ENCODE measurements at regions not wholly inside any gene's neighbourhood (a gene's known extent, or its start where the extent isn't known, plus 50 kb on each side); places are given as distances from the start of the nearest gene placed in this dataset.

GRCh38 chr13:82634946-82635345 lies 1247.3 kb downstream of the SLITRK1 start:
- no peaks in the 10 kb centered on the region for H3K9me3 ChIP-seq (ENCODE audit: control insufficient read depth in 2 of 2, insufficient read depth in 1 of 2, low read length in 1 of 2)
- H3K27me3 ChIP-seq (ENCODE audit: control insufficient read depth in 2 of 2, insufficient read depth in 1 of 2, low read length in 1 of 2), result no peaks in the 10 kb centered on the region
- no peaks in the 10 kb centered on the region for H3K4me1 ChIP-seq (ENCODE audit: control insufficient read depth in 2 of 2, insufficient read depth in 2 of 2, low read length in 2 of 2)
- no peak overlapping the region for H3K4me3 ChIP-seq (ENCODE audit: low read length in 2 of 2)
- DNase-seq (ENCODE audit: low read depth in 6 of 9, low spot score in 9 of 9), result no peak
- no peaks in the 10 kb centered on the region for H3K36me3 ChIP-seq (ENCODE audit: control insufficient read depth in 2 of 2, insufficient read depth in 2 of 2, low read length in 1 of 2)
- no peak overlapping the region for H3K27ac ChIP-seq (ENCODE audit: low read depth in 1 of 2, low read length in 1 of 2)
- WGBS, result 86% methylated on average over 2 of the region's 2 CpGs

DNA sequence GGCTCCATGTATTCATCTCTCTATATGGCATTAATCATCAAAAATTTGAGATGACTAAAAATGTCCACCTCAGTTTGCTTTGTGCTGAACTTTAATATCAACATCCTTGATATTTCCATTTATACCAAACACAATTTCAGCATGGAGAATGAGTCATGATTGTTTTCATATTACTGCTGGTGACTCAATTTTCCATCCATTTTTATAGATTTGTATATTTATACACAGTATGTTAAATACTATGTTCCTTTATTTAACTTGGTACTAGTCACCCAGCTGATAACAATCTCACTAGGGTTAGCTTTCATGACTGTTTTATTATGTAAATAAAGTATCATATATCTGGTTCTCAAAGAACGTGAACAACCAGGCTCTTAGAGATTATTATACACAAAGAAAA lies 1255.1 kb downstream of the SLITRK1 start:
- Histone ChIP-seq H3K9me3 (ENCODE audit: control insufficient read depth in 2 of 2, insufficient read depth in 1 of 2, low read length in 1 of 2) (no peaks in the 10 kb centered on the region), H3K27ac (ENCODE audit: low read depth in 1 of 2, low read length in 1 of 2) (no peak overlapping the region), H3K4me1 (ENCODE audit: control insufficient read depth in 2 of 2, insufficient read depth in 2 of 2, low read length in 2 of 2) (no peaks in the 10 kb centered on the region), H3K27me3 (ENCODE audit: control insufficient read depth in 2 of 2, insufficient read depth in 1 of 2, low read length in 1 of 2) (no peaks in the 10 kb centered on the region), H3K4me3 (ENCODE audit: low read length in 2 of 2) (no peak overlapping the region), H3K36me3 (ENCODE audit: control insufficient read depth in 2 of 2, insufficient read depth in 2 of 2, low read length in 1 of 2) (no peaks in the 10 kb centered on the region)
- WGBS, result 86% methylated on average over 1 of the region's 1 CpG
- no peak for DNase-seq (ENCODE audit: low read depth in 6 of 9, low spot score in 9 of 9)

GRCh38 chr13:82625717-82626116 lies 1256.6 kb downstream of the SLITRK1 start:
- Histone ChIP-seq H3K4me1 (ENCODE audit: control insufficient read depth in 2 of 2, insufficient read depth in 2 of 2, low read length in 2 of 2) (no peaks in the 10 kb centered on the region), H3K27ac (ENCODE audit: low read depth in 1 of 2, low read length in 1 of 2) (no peak overlapping the region), H3K36me3 (ENCODE audit: control insufficient read depth in 2 of 2, insufficient read depth in 2 of 2, low read length in 1 of 2) (no peaks in the 10 kb centered on the region), H3K4me3 (ENCODE audit: low read length in 2 of 2) (no peak overlapping the region), H3K27me3 (ENCODE audit: control insufficient read depth in 2 of 2, insufficient read depth in 1 of 2, low read length in 1 of 2) (no peaks in the 10 kb centered on the region), H3K9me3 (ENCODE audit: control insufficient read depth in 2 of 2, insufficient read depth in 1 of 2, low read length in 1 of 2) (no peaks in the 10 kb centered on the region)
- WGBS, result 86% methylated on average over 3 of the region's 3 CpGs
- no peak for DNase-seq (ENCODE audit: low read depth in 6 of 9, low spot score in 9 of 9)

DNA sequence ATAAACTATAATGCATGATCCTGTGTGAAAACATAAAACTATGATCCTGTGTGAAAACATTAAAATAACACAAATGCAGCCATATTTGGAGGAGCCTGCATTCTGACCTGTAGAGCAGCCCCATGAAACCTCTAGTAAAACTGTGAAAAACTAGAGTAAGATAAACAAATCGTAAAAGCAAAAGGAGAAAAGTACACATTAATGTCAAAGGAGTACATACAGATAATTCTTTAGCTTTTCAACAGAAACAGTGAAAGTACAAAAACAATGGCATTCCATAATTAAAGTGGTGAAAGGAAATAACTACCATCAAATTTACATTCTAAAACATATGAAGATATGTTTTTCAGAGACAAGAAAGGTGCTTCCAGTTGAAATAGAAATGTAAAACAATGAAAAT lies 1267.2 kb downstream of the SLITRK1 start:
- no peaks in the 10 kb centered on the region for H3K36me3 ChIP-seq (ENCODE audit: control insufficient read depth in 2 of 2, insufficient read depth in 2 of 2, low read length in 1 of 2)
- H3K27ac ChIP-seq (ENCODE audit: low read depth in 1 of 2, low read length in 1 of 2), result no peak overlapping the region
- H3K27me3 ChIP-seq (ENCODE audit: control insufficient read depth in 2 of 2, insufficient read depth in 1 of 2, low read length in 1 of 2), result no peaks in the 10 kb centered on the region
- H3K4me1 ChIP-seq (ENCODE audit: control insufficient read depth in 2 of 2, insufficient read depth in 2 of 2, low read length in 2 of 2), result no peaks in the 10 kb centered on the region
- DNase-seq (ENCODE audit: low read depth in 6 of 9, low spot score in 9 of 9), result no peak
- no peak overlapping the region for H3K4me3 ChIP-seq (ENCODE audit: low read length in 2 of 2)
- WGBS, result 95% methylated on average over 1 of the region's 1 CpG
- H3K9me3 ChIP-seq (ENCODE audit: control insufficient read depth in 2 of 2, insufficient read depth in 1 of 2, low read length in 1 of 2), result no peaks in the 10 kb centered on the region

DNA sequence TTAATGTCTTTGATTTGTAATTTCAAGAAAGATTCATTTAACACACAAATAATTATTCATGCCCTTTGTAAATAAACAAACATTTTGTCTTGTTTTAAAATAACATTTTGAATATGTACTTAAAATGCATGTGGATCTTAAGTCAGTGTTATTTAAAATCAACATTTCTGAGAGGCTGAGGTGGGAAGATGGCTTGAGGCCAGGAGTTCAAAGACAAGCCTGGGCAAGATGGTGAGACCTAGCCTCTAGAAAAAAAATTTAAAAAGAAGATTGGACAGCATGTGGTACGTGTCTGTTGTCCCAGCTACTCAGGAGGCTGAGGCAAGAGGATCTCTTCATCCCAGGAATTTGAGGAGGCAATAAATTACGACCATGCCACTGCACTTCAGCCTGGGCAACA lies 1268.2 kb downstream of the SLITRK1 start:
- 83% methylated on average over 2 of the region's 2 CpGs for WGBS
- Histone ChIP-seq H3K4me3 (ENCODE audit: low read length in 2 of 2) (no peak overlapping the region), H3K27ac (ENCODE audit: low read depth in 1 of 2, low read length in 1 of 2) (no peak overlapping the region)

GRCh38 chr13:82606008-82606407 lies 1276.3 kb downstream of the SLITRK1 start:
- Histone ChIP-seq H3K4me3 (ENCODE audit: low read length in 2 of 2) (no peak overlapping the region), H3K27ac (ENCODE audit: low read depth in 1 of 2, low read length in 1 of 2) (no peak overlapping the region), H3K4me1 (ENCODE audit: control insufficient read depth in 2 of 2, insufficient read depth in 2 of 2, low read length in 2 of 2) (no peaks in the 10 kb centered on the region), H3K9me3 (ENCODE audit: control insufficient read depth in 2 of 2, insufficient read depth in 1 of 2, low read length in 1 of 2) (peaks cover 0 to 3% of the 10 kb centered on the region in 2 donors), H3K27me3 (ENCODE audit: control insufficient read depth in 2 of 2, insufficient read depth in 1 of 2, low read length in 1 of 2) (no peaks in the 10 kb centered on the region), H3K36me3 (ENCODE audit: control insufficient read depth in 2 of 2, insufficient read depth in 2 of 2, low read length in 1 of 2) (no peaks in the 10 kb centered on the region)
- DNase-seq (ENCODE audit: low read depth in 6 of 9, low spot score in 9 of 9), result no peak
- WGBS, result 97% methylated on average over 1 of the region's 1 CpG

More for the DNA sequence above, 1268.2 kb downstream of the SLITRK1 start:
- no peak for DNase-seq (ENCODE audit: low read depth in 6 of 9, low spot score in 9 of 9)
- H3K36me3 ChIP-seq (ENCODE audit: control insufficient read depth in 2 of 2, insufficient read depth in 2 of 2, low read length in 1 of 2), result no peaks in the 10 kb centered on the region
- no peaks in the 10 kb centered on the region for H3K27me3 ChIP-seq (ENCODE audit: control insufficient read depth in 2 of 2, insufficient read depth in 1 of 2, low read length in 1 of 2)
- H3K9me3 ChIP-seq (ENCODE audit: control insufficient read depth in 2 of 2, insufficient read depth in 1 of 2, low read length in 1 of 2), result no peaks in the 10 kb centered on the region
- no peaks in the 10 kb centered on the region for H3K4me1 ChIP-seq (ENCODE audit: control insufficient read depth in 2 of 2, insufficient read depth in 2 of 2, low read length in 2 of 2)

- H3K4me3 ChIP-seq (ENCODE audit: low read length in 2 of 2), result no peak overlapping the region
- H3K4me1 ChIP-seq (ENCODE audit: control insufficient read depth in 2 of 2, insufficient read depth in 2 of 2, low read length in 2 of 2), result no peaks in the 10 kb centered on the region
- no peaks in the 10 kb centered on the region for H3K27me3 ChIP-seq (ENCODE audit: control insufficient read depth in 2 of 2, insufficient read depth in 1 of 2, low read length in 1 of 2)
- WGBS, result 90% methylated on average over 6 of the region's 6 CpGs
- H3K9me3 ChIP-seq (ENCODE audit: control insufficient read depth in 2 of 2, insufficient read depth in 1 of 2, low read length in 1 of 2), result no peaks in the 10 kb centered on the region
- no peak overlapping the region for H3K27ac ChIP-seq (ENCODE audit: low read depth in 1 of 2, low read length in 1 of 2)
- DNase-seq (ENCODE audit: low read depth in 6 of 9, low spot score in 9 of 9), result no peak
- no peaks in the 10 kb centered on the region for H3K36me3 ChIP-seq (ENCODE audit: control insufficient read depth in 2 of 2, insufficient read depth in 2 of 2, low read length in 1 of 2)
Measured at GRCh38 chr13:82597747-82598146, 1284.5 kb downstream of the SLITRK1 start.

DNA sequence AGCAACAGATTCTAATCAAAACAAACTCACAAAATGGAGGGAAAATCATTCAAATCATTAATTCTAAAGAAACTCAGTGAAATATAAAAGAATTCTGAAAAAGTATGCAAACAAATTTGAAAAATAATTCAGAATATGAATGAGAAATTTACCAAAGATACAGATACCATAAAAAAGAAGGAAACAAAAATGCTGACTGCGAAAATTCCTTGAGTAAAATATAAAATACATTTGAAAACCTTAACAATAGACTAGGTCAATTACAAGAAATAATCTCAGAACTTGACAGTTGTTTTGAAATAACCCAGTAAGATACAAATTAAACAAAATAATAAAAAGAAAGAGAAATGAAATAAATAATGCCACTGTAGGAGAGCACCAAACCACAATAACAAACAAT lies 1289.0 kb downstream of the SLITRK1 start:
- WGBS, result 94% methylated on average over 1 of the region's 1 CpG
- no peaks in the 10 kb centered on the region for H3K36me3 ChIP-seq (ENCODE audit: control insufficient read depth in 2 of 2, insufficient read depth in 2 of 2, low read length in 1 of 2)
- DNase-seq (ENCODE audit: low read depth in 6 of 9, low spot score in 9 of 9), result no peak
- peaks cover 0 to 4% of the 10 kb centered on the region in 2 donors for H3K9me3 ChIP-seq (ENCODE audit: control insufficient read depth in 2 of 2, insufficient read depth in 1 of 2, low read length in 1 of 2)
- H3K27me3 ChIP-seq (ENCODE audit: control insufficient read depth in 2 of 2, insufficient read depth in 1 of 2, low read length in 1 of 2), result no peaks in the 10 kb centered on the region
- H3K4me1 ChIP-seq (ENCODE audit: control insufficient read depth in 2 of 2, insufficient read depth in 2 of 2, low read length in 2 of 2), result no peaks in the 10 kb centered on the region
- no peak overlapping the region for H3K27ac ChIP-seq (ENCODE audit: low read depth in 1 of 2, low read length in 1 of 2)
- no peak overlapping the region for H3K4me3 ChIP-seq (ENCODE audit: low read length in 2 of 2)

- H3K27me3 ChIP-seq (ENCODE audit: control insufficient read depth in 2 of 2, insufficient read depth in 1 of 2, low read length in 1 of 2), result no peaks in the 10 kb centered on the region
- H3K27ac ChIP-seq (ENCODE audit: low read depth in 1 of 2, low read length in 1 of 2), result no peak overlapping the region
- no peaks in the 10 kb centered on the region for H3K4me1 ChIP-seq (ENCODE audit: control insufficient read depth in 2 of 2, insufficient read depth in 2 of 2, low read length in 2 of 2)
- H3K36me3 ChIP-seq (ENCODE audit: control insufficient read depth in 2 of 2, insufficient read depth in 2 of 2, low read length in 1 of 2), result no peaks in the 10 kb centered on the region
- 72% methylated on average over 3 of the region's 3 CpGs for WGBS
- DNase-seq (ENCODE audit: low read depth in 6 of 9, low spot score in 9 of 9), result no peak
- no peak overlapping the region for H3K4me3 ChIP-seq (ENCODE audit: low read length in 2 of 2)
- peaks cover 0 to 15% of the 10 kb centered on the region in 2 donors for H3K9me3 ChIP-seq (ENCODE audit: control insufficient read depth in 2 of 2, insufficient read depth in 1 of 2, low read length in 1 of 2)
Measured at GRCh38 chr13:82571653-82572052, 1310.6 kb downstream of the SLITRK1 start.

DNA sequence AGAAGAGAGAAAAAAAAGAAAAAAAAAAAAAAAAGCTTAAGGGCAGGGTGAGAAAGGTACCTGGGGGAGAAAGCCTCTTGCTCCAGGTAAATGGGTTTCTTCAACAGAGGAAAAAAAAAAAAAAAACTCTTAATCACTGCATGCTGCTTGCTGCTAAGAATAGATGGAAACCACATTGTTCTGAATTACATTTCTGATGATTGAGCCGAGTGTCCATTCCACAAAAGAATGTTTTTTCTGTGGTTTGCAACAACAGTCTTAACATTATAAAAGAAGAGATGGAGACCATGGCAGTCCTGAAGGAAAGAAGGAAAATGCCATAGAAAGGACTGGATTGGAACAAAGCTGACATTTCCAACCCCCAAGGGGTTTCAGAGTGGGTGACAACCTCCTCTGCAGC lies 1312.7 kb downstream of the SLITRK1 start:
- Histone ChIP-seq H3K27ac (ENCODE audit: low read depth in 1 of 2, low read length in 1 of 2) (no peak overlapping the region), H3K4me3 (ENCODE audit: low read length in 2 of 2) (no peak overlapping the region), H3K27me3 (ENCODE audit: control insufficient read depth in 2 of 2, insufficient read depth in 1 of 2, low read length in 1 of 2) (no peaks in the 10 kb centered on the region), H3K4me1 (ENCODE audit: control insufficient read depth in 2 of 2, insufficient read depth in 2 of 2, low read length in 2 of 2) (no peaks in the 10 kb centered on the region), H3K36me3 (ENCODE audit: control insufficient read depth in 2 of 2, insufficient read depth in 2 of 2, low read length in 1 of 2) (no peaks in the 10 kb centered on the region), H3K9me3 (ENCODE audit: control insufficient read depth in 2 of 2, insufficient read depth in 1 of 2, low read length in 1 of 2) (peaks cover 0 to 9% of the 10 kb centered on the region in 2 donors)
- WGBS, result 85% methylated on average over 1 of the region's 1 CpG
- no peak for DNase-seq (ENCODE audit: low read depth in 6 of 9, low spot score in 9 of 9)

All from thymus (tissue), 11 donors.